AG08395 (cell line): ENCODE measurements at regions not wholly inside any gene's neighbourhood (a gene's known extent, or its start where the extent isn't known, plus 50 kb on each side); places are given as distances from the start of the nearest gene placed in this dataset.
"Not testable (repeated sequence)": the region's sequence is repeated elsewhere in the genome, so short reads cannot be mapped to it uniquely, and the experiment has no call there.

Experiments
- DNase-seq: peaks from one replicate; pipeline ENCODE4 v3.0.0; 2012; ENCODE audit warnings: mixed read lengths, low spot score

DNA sequence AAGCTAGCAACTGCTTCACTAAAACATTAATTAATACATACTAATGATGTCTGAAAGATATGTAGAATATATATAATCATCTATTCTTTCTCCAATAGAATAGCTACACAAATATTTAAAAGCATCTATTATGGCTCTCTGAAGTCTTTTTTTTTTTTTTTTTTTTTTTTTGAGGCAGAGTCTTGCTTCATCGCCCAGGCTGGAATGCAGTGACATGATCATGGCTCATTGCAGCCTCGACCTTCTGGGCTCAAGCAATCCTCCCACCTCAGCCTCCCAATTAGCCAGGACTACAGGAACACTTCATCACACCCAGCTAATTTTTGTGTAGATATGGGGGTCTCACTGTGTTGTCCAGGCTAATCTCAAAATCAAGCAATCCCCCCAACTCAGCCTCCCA lies 120.4 kb upstream of the KYNU start:
- DNase-seq = no peak

DNA sequence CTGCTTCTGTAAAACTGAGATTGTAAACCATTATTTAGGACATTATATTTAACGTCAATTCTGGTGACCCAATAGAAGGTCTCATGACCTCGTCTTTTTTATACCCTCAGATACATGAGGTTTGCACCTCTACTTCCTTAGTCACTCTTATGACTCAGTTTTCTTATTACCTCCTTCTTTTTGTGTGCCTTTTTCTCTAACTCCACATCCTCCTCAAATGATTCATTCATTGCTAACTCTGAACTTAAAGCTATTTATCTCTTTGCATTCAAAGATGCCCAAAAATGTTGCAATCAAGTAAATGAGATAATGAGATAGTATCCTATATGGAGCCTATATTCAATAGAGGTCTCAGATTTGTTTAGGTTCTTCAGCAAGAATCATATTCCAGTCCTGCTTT lies 121.0 kb upstream of the KYNU start:
- DNase-seq = no peak

DNA sequence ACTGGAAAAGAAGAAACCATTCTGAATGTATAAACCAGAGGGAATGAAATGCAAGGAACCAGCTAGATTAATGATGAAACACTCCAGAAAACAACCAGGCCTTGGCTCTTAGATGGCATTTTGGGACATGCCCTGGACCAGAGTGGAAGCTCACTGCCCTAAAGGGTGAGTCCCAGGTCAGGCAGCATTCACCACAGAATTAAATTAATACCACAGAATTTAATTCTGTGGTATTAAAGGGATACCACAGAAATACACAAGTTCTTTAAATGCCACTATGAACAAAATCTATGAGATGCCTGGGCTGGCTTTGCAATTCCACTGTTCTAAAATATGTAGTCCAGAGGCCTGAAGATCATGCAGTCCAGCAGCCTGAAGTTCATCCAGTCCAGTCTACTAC lies 122.3 kb upstream of the KYNU start:
- no peak for DNase-seq

DNA sequence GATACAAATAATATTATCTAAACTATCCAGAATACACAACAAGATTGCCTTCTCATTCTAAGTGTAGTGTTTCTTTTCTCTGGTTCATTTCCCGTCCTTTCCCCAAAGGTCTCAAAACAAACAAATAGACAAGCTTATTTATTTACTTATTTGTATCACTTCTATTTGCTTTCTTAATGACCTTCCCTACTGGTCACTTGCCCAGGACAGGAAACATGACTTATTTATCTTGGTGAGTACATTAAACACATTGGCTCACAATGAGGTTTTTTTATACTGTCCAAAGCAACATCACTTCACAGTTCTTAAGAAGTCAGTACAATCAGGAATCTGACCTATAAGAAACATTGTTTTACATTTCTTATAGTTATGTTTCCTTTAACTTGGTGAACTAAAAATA lies 123.3 kb upstream of the KYNU start:
- DNase-seq = no peak

DNA sequence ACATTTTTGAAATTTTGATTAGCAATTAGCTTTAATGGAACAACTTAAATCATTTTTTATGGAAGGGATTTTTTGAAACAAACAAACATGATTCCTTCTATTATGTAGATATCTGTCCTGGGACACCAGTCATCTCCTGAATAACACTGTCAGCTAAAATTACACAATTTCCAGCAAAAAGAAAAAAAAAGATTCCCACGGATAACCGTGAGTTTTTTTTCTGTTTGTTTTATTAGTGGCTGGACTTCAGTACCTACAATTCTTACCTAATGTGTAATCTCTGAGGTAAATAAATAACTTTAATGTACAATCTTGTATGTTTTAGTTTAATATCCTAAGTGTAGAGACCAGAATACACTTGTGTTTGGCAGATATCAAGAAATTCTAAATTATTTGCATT lies 126.6 kb upstream of the KYNU start:
- DNase-seq = no peak

DNA sequence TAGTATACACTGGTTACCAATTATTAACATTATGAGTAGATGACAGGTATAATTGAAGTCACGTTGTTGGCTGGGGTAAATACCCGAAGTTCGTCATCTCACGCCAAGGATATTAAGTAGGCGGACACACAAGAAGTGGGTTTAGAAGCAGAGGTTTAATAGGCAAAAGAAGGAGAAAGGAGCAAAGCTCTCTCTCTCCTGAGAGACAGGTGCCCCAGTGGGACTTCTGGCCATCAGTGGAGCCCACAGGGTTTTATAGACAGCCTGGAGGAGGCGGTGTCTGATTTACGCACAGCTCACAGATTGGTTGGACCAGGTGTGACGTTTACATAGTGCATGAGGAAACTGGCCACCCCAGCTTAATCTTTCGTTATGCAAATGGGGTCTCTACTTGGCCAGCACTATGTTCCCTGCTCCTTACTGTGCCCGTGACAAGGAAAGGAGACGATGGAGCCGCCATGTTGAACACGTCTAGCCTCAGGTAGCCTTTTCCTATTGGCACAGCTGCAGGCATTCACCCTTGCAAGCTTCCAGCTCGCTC lies 128.8 kb upstream of the KYNU start:
- no peak for DNase-seq

DNA sequence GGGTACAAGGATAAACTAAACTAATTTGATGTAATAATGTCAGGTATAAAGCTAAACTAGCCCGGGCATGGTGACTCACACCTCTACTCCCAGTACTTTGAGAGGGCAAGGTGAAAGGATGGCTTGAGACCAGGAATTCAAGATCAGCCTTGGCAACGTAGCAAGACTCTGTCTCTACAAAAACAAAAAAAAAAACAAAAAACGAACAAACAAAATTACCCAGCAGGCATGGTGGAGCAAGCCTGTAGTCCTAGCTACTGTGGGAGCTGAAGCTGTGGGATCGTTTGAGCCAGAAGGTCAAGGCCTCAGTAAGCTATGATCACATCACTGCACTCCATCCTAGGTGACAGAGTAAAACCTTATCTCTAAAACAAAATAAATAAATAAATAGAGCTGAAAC lies 131.8 kb upstream of the KYNU start:
- no peak for DNase-seq

DNA sequence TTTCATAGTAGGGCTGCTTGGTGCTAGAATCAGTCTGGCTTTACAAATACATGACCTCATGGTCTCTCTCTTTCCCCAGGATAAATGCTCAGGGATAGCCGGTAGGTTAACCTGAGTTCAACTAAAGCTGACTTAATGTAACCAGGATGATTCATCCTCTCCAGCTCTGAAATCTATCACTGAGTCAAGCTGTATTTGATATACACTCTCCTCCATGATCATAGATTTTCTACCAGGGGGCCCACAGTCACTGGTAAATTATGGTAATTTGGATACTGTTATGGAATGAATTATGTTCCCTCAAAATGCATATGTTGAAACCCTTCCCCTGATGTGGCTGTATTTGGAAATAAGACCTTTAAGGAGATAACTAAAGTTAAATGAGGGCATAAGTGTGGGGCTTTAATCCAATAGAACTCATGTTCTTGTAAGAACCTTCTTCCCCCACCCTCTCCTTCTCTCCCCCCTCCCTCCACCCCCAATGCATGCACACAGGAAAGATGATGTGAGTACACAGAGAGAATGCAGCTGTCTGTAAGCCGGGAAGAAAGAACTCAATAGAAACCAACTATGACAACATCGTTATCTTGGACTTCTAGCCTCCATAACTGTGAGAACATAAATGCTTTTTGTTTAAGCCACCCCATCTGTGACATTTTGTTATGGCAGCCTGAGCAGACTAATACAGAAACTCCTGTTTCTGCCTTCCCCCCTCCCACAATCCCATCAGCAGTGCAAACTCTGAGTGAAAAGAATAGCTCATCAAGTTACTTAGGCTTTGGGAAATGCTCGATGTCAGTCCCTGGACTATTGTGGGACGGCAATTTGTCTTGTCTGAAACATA lies 134.9 kb upstream of the KYNU start:
- DNase-seq = no peak

DNA sequence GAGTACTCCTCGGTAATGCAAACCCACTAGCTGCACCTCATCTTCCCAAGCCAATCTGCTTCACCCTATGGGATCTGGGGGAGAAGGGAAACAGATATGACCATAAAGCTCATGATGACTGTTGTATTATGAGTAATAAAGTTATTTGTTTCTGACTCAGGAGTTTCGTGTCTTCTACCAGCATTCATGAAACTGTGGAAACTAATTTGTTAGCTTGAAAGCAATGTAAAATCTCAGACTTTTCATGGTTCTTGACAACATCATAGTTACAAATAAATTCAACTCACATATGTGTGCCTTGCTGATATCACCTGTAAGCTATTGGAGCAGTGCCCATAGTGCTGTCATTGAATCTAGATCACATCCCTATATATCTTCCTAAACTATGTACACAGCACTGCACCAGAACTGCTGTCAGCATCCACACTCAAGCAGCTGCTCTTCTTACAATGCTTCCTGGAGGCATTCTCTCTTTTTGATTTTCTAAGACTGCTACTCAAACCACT lies 135.6 kb upstream of the KYNU start:
- DNase-seq = no peak

DNA sequence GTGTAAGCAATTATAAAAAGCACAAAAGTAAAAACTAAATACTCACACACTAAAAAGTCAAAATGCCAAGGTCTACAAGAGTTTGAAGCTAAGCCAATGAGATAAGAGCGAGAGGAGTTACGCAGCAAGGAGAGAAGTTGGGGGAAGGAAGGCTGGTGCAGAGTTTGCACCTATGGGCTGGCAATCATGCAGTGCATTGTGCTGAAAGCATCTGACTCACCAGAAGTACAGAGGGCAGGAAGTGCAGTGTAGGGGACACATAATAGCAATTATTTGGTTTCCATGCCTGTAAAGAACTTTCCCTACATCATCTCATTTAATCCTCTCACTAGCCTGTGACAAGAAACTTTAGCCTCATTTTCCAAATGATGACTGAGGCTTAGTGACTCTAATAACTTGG lies 142.7 kb upstream of the KYNU start:
- DNase-seq = no peak

DNA sequence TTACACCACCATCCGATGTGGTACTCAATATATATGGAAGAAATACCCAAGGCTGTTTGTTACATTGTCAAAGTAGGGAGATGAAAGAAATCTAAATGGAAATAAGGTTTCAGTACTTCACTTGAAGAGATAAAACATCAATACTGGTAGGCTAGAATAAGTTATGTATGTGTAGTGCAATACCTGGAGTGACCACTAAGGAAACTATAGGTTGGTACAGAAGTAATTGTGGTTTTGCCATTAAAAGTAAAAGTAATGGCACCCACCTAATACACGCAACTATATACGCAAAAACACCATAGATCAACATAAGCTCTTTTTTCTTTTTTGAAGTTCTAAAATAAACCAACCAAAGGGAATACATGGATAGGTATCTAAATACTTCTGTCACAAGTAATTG lies 143.2 kb upstream of the KYNU start:
- no peak for DNase-seq

DNA sequence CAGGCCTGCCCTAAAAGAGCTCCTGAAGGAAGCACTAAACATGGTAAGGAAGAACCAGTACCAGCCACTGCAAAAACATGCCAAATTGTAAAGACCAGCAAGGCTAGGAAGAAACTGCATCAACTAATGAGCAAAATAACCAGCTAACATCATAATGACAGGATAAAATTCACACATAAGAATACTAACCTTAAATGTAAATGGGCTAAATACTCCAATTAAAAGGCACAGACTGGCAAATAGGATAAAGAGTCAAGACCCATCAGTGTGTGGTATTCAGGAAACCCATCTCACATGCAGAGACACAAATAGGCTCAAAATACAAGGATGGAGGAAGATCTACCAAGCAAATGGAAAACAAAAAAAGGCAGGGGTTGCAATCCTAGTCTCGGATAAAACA lies 147.7 kb upstream of the KYNU start:
- DNase-seq = not testable (repeated sequence)

DNA sequence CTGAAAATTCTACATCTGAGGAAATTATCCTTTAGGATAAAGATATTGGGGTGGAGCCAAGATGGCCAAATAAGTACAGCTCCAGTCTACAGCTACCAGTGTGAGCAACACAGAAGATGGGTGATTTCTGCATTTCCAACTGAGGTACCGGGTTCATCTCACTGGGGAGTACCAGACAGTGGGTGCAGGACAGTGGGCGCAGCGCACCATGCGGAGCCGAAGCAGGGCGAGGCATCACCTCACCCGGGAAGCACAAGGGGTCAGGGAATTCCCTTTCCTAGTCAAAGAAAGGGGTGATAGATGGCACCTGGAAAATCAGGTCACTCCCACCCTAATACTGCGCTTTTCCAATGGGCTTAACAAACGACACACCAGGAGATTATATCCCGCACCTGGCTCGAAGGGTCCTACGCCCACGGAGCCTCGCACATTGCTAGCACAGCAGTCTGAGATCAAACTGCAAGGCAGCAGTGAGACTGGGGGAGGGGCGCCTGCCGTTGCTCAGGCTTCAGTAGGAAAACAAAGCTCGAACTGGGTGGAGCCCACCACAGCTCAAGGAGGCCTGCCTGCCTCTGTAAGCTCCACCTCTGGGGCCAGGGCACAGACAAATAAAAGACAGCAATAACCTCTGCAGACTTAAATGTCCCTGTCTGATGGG lies 149.5 kb upstream of the KYNU start:
- DNase-seq = not testable (repeated sequence)

DNA sequence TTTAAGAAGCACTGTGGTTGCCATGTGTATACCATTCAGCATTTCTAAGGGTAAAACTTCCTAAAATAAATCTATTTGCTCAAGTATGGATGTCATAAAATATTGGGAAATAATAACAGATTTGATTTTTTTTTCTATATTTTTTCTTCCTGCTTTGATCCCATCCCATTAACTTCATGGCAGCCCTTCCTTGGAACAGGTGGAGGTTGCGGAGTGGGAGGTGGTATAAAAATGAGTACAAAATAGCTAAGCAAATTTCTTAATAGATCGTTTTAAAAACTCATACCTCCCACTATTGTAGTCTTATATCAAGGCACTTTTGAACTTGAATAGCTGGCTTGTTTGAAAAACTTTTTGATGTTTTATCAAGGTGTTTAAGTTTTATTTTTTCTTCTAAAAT lies 152.1 kb upstream of the KYNU start:
- DNase-seq = no peak

DNA sequence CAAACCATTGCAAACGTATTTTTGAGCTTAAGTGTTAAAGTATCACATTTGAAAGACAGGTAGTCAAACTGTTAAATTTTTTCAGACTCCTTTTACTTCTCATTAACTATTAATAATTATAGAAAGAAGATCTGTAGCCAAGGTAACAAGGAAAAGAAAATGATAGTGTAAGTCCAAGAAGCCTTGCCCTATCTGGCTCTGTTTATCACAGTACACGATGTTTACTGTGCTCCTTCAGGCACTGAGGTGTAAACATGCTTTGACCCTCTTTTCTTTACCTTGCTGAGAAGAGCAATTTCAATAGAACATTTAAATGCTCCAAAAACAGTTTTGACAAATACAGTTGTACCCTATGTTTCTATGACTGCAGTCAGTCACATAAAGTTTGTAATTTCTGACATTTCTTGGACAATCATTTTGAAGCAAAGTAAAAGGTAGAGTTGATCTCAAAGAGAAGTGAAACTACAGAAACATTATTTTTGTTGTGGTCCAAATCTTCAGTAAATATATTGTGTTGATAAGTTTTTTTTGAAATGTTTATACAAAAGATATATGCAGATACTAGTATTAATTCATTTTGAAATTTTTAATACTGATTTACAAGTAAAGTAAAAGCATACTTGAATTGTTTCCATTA lies 152.6 kb upstream of the KYNU start:
- no peak for DNase-seq

DNA sequence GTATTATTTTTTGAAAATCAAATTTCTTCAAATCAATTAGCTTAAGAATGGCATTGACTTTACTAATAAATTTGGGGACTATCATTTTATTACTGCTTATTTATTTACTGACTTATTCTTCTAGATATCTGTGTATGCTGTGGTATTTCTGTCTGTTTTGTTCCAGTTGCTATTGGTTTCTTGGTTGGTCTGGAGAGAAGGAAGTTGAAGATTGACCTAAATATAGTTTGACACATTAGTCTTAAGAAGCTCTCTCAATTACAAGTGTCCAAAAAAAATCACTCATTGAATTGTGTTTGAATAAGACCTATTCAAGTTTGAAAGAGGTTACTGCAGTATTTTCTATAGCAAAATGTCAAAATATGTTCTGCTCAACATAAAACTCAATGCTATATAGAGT lies 153.3 kb upstream of the KYNU start:
- DNase-seq = no peak

DNA sequence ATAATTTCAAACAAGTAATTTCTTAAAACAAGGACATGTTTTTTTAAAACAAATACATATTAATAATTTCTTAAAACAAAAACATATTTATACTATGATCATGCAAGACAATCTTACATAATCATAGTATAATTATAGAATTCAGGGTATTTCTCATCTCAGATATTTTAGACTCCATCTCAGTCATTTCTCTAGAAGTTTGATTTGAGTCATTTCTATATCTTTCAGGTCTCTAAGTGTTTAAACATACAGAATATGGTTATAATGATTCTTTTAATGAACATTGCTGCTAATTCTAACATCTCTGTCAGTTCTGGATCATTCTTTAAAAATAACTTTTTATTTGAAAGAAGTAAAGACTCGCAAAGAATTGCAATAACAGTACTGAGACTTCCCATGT lies 154.2 kb upstream of the KYNU start:
- no peak for DNase-seq

DNA sequence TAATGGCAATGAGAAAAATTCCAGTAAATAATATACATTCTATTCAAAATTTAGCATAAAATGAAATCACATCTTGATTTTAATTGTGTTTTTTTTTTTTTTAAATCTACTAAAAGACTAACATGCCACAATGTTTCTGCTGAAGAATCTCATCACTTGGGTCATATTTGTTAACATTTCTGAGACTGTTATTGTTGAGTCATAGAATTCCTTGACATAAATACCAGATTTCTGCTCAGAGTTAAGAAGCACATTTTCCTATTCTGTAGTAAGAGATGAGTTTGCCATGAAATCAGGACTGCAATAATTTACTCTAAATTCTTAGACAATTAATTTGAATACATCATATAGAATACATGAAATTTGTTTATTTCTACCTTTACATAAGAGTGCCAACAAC lies 154.9 kb upstream of the KYNU start:
- peak; percentile 10 for DNase-seq

DNA sequence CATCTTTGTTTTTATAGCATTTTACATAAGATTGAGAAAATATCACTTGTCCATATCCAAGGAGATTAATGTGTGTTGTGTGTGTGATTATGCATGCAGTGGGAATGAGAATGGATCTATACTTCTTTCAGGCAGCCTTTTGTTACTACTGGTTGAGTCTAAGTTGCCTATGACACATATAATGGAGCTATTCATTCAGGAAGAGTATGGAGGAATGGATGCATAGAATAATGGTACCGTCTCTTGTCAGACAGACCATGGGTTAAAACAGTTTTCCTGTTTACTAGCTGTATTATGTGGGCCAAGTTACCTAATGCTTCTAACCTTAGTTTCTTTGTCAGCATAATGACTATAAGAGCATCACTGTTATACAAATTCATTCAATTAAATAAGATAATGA lies 155.4 kb upstream of the KYNU start:
- no peak for DNase-seq

DNA sequence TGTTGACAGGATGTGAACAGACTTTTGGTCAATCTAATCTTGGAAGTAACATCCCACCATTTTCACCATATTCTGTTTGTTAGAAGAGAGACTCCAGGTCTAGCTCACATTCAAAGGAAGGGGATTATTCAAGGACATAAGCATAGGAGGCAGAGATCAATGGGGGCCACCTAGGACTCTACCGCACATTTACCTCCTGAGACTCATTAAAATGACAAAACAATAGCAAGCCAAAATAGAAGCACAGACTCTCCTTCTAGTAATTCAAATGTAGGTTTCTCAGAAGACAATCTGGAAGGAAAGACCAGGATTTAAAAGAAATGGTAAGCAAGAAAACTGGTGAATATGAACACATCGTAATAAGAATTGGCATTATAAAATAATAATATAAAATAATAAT lies 156.4 kb upstream of the KYNU start:
- DNase-seq = no peak

DNA sequence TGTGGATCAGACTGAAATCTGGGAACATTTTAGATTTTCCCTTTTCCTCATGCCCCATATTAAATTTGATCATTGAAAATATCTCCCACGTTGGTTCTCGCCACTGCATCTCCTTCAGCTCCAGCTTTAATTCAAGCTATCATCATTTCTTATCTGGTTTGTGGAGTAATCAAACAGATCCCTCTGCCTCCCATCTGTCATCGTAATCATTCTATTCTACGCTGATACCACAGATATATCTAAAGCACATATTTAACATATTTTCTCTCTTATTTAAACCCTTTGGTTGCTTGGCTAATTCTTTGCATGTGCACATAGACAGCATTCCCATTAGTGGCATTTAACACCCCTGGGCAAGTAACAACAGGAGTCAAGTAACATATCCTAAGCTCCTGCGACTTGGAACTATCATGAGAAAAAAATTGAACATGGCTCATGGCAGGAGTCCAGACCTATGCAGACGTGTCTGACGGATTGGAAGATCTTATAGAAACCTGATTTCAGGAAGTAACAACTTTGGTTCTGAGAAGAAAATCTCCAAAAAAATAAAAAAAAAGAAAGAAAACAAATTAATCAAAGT lies 158.8 kb upstream of the KYNU start:
- no peak for DNase-seq

DNA sequence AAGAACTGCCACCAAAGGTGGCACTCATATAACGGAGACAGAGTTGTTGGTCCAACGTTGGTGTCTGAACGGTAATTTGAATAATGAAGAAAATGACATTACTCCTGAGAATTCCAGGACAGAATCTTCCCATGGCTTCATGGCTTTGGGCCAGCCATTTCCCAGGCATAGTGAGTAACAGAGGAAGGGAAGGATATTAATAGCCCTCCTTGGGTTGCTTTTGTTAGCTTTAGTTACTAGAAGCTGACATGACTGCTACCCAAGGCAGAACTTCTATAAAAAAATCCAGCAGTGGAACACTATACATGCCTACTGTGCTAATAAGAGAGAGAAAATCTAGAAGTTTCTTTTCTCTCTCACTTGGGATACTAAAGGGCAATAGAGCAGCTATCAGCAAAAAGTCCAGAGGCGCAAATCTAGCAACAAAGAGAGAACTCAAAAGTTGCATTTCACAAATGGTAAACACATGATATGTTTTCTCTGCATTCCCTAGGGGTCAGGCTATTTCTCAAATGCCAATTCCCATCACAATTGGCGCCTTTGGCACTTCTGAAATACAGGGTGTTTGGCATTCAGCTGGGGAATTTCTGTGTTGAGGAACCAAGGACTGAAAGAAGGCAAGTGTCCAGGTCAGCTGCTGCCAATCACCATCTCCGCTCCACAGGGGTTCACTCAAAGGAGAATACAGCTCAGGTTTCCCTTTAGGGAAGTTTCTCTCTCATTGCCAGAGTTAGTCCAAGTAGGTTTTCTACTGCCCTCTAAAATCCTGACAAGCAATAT lies 160.8 kb upstream of the KYNU start:
- DNase-seq = no peak
